Subcutaneous abdominal adipose tissue (tissue), 5 donors: ENCODE measurements at regions not wholly inside any gene's neighbourhood (a gene's known extent, or its start where the extent isn't known, plus 50 kb on each side); places are given as distances from the start of the nearest gene placed in this dataset.
"Not testable (repeated sequence)": the region's sequence is repeated elsewhere in the genome, so short reads cannot be mapped to it uniquely, and the experiment has no call there.

Experiments used
- H3K27ac ChIP-seq: one replicate; pipeline ENCODE4 v1.7.0; 2013; ENCODE audit warnings: low read depth, mild to moderate bottlenecking, inconsistent platforms, low read length, moderate library complexity
- H3K27me3 ChIP-seq, 5 donors: one replicate each; pipeline ENCODE4 v1.7.0; 2013; ENCODE audit warnings: low read length in 5 of 5, inconsistent platforms in 1 of 5; ENCODE audit not compliant: control insufficient read depth in 5 of 5, insufficient read depth in 4 of 5
- H3K36me3 ChIP-seq, 5 donors: one replicate each; pipeline ENCODE4 v1.7.0; 2013; ENCODE audit warnings: low read length in 5 of 5; ENCODE audit not compliant: control insufficient read depth in 5 of 5, insufficient read depth in 5 of 5
- H3K4me1 ChIP-seq, 5 donors: one replicate each; pipeline ENCODE4 v1.7.0; 2013; ENCODE audit warnings: low read length in 5 of 5, mild to moderate bottlenecking in 3 of 5, moderate library complexity in 1 of 5; ENCODE audit not compliant: control insufficient read depth in 5 of 5, insufficient read depth in 5 of 5
- H3K4me3 ChIP-seq, 5 donors: one replicate each; pipeline ENCODE4 v1.7.0; 2013; ENCODE audit warnings: low read length in 5 of 5, low read depth in 1 of 5
- H3K9ac ChIP-seq, 5 donors: one replicate each; pipeline ENCODE4 v1.7.0; 2013; ENCODE audit warnings: low read length in 5 of 5, mild to moderate bottlenecking in 4 of 5, moderate library complexity in 3 of 5
- H3K9me3 ChIP-seq, 5 donors: one replicate each; pipeline ENCODE4 v1.7.0; 2013; ENCODE audit warnings: low read length in 5 of 5; ENCODE audit not compliant: control insufficient read depth in 5 of 5
- donor health status: healthy.
- donor health status: healthy.
- donor health status: healthy.
- donor health status: healthy.
- donor health status: healthy.

GRCh38 chr2:37740164-37740739, 68.8 kb upstream of the CDC42EP3 start:
- Histone ChIP-seq H3K9ac (no peak overlapping the region), H3K27me3 (no peaks in the 10 kb centered on the region), H3K4me3 (no peak overlapping the region), H3K4me1 (no peaks in the 10 kb centered on the region), H3K27ac (no peak overlapping the region), H3K9me3 (no peaks in the 10 kb centered on the region), H3K36me3 (no peaks in the 10 kb centered on the region)

GRCh38 chr2:37742286-37742685, 70.8 kb upstream of the CDC42EP3 start:
- Histone ChIP-seq H3K9ac (no peak overlapping the region), H3K27ac (no peak overlapping the region), H3K27me3 (no peaks in the 10 kb centered on the region), H3K36me3 (no peaks in the 10 kb centered on the region), H3K4me3 (no peak overlapping the region), H3K9me3 (no peaks in the 10 kb centered on the region), H3K4me1 (no peaks in the 10 kb centered on the region)

- Histone ChIP-seq H3K9ac (no peak overlapping the region), H3K27ac (no peak overlapping the region), H3K36me3 (no peaks in the 10 kb centered on the region), H3K4me1 (no peaks in the 10 kb centered on the region), H3K9me3 (no peaks in the 10 kb centered on the region), H3K4me3 (no peak overlapping the region), H3K27me3 (no peaks in the 10 kb centered on the region)
These were observed 72.6 kb upstream of the CDC42EP3 start for GRCh38 chr2:37744010-37744409.

GRCh38 chr2:37744961-37745360, 73.5 kb upstream of the CDC42EP3 start:
- not testable (repeated sequence) for H3K4me1 ChIP-seq, H3K9ac ChIP-seq, H3K27me3 ChIP-seq, H3K36me3 ChIP-seq, H3K27ac ChIP-seq, H3K4me3 ChIP-seq, H3K9me3 ChIP-seq

GRCh38 chr2:37746011-37746410, 74.6 kb upstream of the CDC42EP3 start:
- not testable (repeated sequence) for H3K36me3 ChIP-seq, H3K9me3 ChIP-seq, H3K27ac ChIP-seq, H3K27me3 ChIP-seq, H3K4me3 ChIP-seq, H3K4me1 ChIP-seq, H3K9ac ChIP-seq

GRCh38 chr2:37746883-37747282, 75.4 kb upstream of the CDC42EP3 start:
- Histone ChIP-seq H3K9ac (no peak overlapping the region), H3K4me3 (no peak overlapping the region), H3K4me1 (no peaks in the 10 kb centered on the region), H3K27me3 (no peaks in the 10 kb centered on the region), H3K36me3 (no peaks in the 10 kb centered on the region), H3K9me3 (no peaks in the 10 kb centered on the region), H3K27ac (no peak overlapping the region)

- H3K27ac ChIP-seq = no peak overlapping the region
- H3K36me3 ChIP-seq = no peaks in the 10 kb centered on the region
- H3K9me3 ChIP-seq = no peaks in the 10 kb centered on the region
- H3K4me3 ChIP-seq = no peak overlapping the region
- H3K4me1 ChIP-seq = no peaks in the 10 kb centered on the region
- H3K27me3 ChIP-seq = no peaks in the 10 kb centered on the region
- no peak overlapping the region for H3K9ac ChIP-seq
These were observed 77.1 kb upstream of the CDC42EP3 start for GRCh38 chr2:37748541-37748940.

- H3K4me3 ChIP-seq, H3K9me3 ChIP-seq, H3K36me3 ChIP-seq, H3K27ac ChIP-seq, H3K9ac ChIP-seq, H3K27me3 ChIP-seq, H3K4me1 ChIP-seq: not testable (repeated sequence)
These were observed 78.8 kb upstream of the CDC42EP3 start for GRCh38 chr2:37750286-37750685.

GRCh38 chr2:37752766-37753165, 81.3 kb upstream of the CDC42EP3 start:
- Histone ChIP-seq H3K4me1 (peaks cover 0 to 10% (median 0%) of the 10 kb centered on the region in 5 donors), H3K4me3 (no peak overlapping the region), H3K27me3 (no peaks in the 10 kb centered on the region), H3K9me3 (no peaks in the 10 kb centered on the region), H3K9ac (no peak overlapping the region), H3K27ac (no peak overlapping the region), H3K36me3 (no peaks in the 10 kb centered on the region)

GRCh38 chr2:37753758-37754157, 82.3 kb upstream of the CDC42EP3 start:
- no peaks in the 10 kb centered on the region for H3K36me3 ChIP-seq
- no peak overlapping the region for H3K9ac ChIP-seq
- H3K27me3 ChIP-seq = no peaks in the 10 kb centered on the region
- H3K27ac ChIP-seq = no peak overlapping the region
- H3K9me3 ChIP-seq = no peaks in the 10 kb centered on the region
- peaks cover 0 to 18% (median 2%) of the 10 kb centered on the region in 5 donors for H3K4me1 ChIP-seq
- no peak overlapping the region for H3K4me3 ChIP-seq
